ENCODE measurements at regions not wholly inside any gene's neighbourhood (a gene's known extent, or its start where the extent isn't known, plus 50 kb on each side); places are given as distances from the start of the nearest gene placed in this dataset. TPM values are rescaled to one million over a fixed set of nuclear protein-coding genes. Genes with fewer than 3 reads are reported as not detected.

GRCh38 chr18:52288403-52289004, 51.5 kb upstream of the DCC start:
- Histone ChIP-seq H3K4me1 (no peaks in the 10 kb centered on the region), H3K36me3 (no peaks in the 10 kb centered on the region), H3K4me3 (no peak overlapping the region), H3K9me3 (no peaks in the 10 kb centered on the region), H3K27ac (no peak overlapping the region), H3K27me3 (no peaks in the 10 kb centered on the region)
- TF ChIP-seq POLR2A (IDR thresholded peaks at IDR 0.05), result no peak
- TF ChIP-seq, protein P1, sequence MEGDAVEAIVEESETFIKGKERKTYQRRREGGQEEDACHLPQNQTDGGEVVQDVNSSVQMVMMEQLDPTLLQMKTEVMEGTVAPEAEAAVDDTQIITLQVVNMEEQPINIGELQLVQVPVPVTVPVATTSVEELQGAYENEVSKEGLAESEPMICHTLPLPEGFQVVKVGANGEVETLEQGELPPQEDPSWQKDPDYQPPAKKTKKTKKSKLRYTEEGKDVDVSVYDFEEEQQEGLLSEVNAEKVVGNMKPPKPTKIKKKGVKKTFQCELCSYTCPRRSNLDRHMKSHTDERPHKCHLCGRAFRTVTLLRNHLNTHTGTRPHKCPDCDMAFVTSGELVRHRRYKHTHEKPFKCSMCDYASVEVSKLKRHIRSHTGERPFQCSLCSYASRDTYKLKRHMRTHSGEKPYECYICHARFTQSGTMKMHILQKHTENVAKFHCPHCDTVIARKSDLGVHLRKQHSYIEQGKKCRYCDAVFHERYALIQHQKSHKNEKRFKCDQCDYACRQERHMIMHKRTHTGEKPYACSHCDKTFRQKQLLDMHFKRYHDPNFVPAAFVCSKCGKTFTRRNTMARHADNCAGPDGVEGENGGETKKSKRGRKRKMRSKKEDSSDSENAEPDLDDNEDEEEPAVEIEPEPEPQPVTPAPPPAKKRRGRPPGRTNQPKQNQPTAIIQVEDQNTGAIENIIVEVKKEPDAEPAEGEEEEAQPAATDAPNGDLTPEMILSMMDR (IDR thresholded peaks at IDR 0.05), result peak in 1 of 5 experiments; percentile 21
- 40 to 42% methylated on average over 7 of the region's 7 CpGs for WGBS, 2 donors
- DNase-seq (ENCODE audit: low spot score in 2 of 2), result no peak

- no peak for DNase-seq (ENCODE audit: low spot score in 2 of 2)
- no peaks in the 10 kb centered on the region for H3K27me3 ChIP-seq
- H3K36me3 ChIP-seq, result no peaks in the 10 kb centered on the region
- H3K27ac ChIP-seq, result no peak overlapping the region
- H3K4me3 ChIP-seq, result no peak overlapping the region
- WGBS, 2 donors, result 66 to 71% methylated on average over 1 of the region's 1 CpG
- H3K4me1 ChIP-seq, result no peaks in the 10 kb centered on the region
- no peaks in the 10 kb centered on the region for H3K9me3 ChIP-seq
- TF ChIP-seq POLR2A (IDR thresholded peaks at IDR 0.05) (no peak), EP300 (IDR thresholded peaks at IDR 0.05) (no peak)
- TF ChIP-seq, protein P1 (IDR thresholded peaks at IDR 0.05), result no peak
Observed at GRCh38 chr18:52289392-52289791, 50.6 kb upstream of the DCC start.

Small RNA genes in the stretch of these regions (small RNA-seq; reads per million reads assigned to genes)
- gene RNU1-46P, result not detected
